ENCODE measurements at regions not wholly inside any gene's neighbourhood (a gene's known extent, or its start where the extent isn't known, plus 50 kb on each side); places are given as distances from the start of the nearest gene placed in this dataset.

DNA sequence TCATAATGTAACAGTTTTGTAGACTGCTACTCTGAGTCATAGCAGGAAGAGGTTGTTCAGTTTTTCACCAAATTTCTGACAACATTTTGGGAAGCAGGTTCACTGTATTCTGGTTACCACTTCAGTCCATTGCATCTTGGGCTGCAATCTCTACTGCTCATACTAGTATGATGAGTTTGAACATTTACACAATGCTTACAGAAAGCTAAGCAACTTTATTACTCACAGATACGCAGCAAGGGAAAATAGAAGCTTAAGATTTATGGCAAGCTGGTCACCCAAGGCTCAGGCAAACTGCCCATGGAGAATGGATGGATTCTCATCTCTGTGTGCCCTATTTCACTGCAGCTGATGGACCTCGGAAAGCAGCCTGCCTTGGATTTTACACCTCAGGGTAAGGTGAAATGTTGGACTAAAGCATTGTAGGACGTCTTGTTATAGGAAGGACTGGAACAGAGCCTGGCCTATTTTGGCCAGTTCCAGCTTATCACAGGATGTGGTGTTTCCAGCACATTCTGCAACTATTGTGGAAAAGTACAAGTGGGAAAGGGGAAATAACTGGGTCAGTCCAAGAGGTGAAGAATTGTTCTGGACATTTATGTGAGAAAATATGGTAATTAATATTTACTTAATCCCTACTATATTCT, 887.1 kb upstream of the AGA start:
- no peak for DNase-seq (ENCODE audit: low read depth)
- no peak overlapping the region for H3K4me3 ChIP-seq (ENCODE audit: low read depth, low read length)
- TF ChIP-seq CTCF (IDR thresholded peaks at IDR 0.05; ENCODE audit: insufficient read depth, low read depth, low read length): no peak

- no peak for TF ChIP-seq CTCF (IDR thresholded peaks at IDR 0.05; ENCODE audit: insufficient read depth, low read depth, low read length)
- no peak for DNase-seq (ENCODE audit: low read depth)
- H3K4me3 ChIP-seq (ENCODE audit: low read depth, low read length): no peak overlapping the region
Measured at GRCh38 chr4:178333355-178333754, 891.1 kb upstream of the AGA start.

DNA sequence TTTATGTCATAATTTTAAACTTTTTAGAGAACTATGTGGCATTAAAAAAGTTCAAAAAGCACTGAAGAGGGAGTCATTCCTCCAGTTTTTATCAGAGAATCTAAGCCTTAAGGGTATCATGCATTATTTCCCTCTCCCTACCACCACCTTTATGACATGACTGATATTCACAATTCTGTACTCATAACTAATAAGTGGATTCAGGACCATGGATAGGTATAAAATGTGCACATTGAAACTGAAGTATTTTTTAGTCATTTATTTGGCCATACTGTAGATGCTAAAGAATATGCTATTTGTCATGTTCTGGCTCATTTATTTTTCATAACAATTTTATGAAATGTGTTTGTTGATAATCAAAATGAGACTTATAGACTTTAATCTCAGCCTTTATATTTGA, 897.5 kb upstream of the AGA start:
- TF ChIP-seq CTCF (IDR thresholded peaks at IDR 0.05; ENCODE audit: insufficient read depth, low read depth, low read length): no peak
- no peak for DNase-seq (ENCODE audit: low read depth)
- no peak overlapping the region for H3K4me3 ChIP-seq (ENCODE audit: low read depth, low read length)

DNA sequence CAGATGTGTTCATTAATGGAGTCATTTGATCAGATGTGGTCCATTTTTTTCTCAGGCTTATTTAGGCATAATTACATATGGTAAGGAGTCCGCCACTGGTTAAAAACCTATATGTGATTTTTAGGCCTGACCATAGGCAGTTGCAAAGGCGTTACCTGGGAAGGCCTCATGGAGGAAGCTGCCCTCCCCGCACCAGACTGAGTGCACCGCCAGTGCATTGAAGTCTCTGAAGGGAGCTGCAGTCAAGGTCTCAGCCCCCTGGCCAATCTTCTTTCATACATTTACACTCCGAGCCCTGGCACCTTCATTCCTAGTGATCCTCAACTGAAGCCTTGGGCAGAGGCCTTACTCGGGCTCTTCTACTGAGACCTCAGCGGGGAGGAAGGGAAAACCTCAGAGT, 898.2 kb upstream of the AGA start:
- TF ChIP-seq CTCF (IDR thresholded peaks at IDR 0.05; ENCODE audit: insufficient read depth, low read depth, low read length): no peak
- DNase-seq (ENCODE audit: low read depth): no peak
- no peak overlapping the region for H3K4me3 ChIP-seq (ENCODE audit: low read depth, low read length)

DNA sequence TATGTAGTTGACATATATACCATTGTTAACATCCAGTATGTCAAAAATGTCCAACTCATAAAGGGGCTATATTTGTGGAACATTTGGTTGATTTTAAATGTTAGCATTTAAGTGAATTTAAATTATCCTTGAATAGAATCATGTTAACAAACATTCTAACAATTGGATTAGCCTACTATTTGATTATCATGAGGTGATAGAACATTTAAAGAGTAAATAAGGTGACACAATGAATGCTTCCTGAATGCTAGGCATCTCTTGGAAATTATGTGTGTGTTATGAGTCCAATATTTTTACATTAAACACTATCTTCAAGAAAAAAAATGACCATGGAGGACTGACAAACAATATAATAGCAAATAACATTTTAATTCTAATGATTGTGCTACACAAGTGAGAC, 901.9 kb upstream of the AGA start:
- no peak for DNase-seq (ENCODE audit: low read depth)
- H3K4me3 ChIP-seq (ENCODE audit: low read depth, low read length): no peak overlapping the region
- no peak for TF ChIP-seq CTCF (IDR thresholded peaks at IDR 0.05; ENCODE audit: insufficient read depth, low read depth, low read length)

DNA sequence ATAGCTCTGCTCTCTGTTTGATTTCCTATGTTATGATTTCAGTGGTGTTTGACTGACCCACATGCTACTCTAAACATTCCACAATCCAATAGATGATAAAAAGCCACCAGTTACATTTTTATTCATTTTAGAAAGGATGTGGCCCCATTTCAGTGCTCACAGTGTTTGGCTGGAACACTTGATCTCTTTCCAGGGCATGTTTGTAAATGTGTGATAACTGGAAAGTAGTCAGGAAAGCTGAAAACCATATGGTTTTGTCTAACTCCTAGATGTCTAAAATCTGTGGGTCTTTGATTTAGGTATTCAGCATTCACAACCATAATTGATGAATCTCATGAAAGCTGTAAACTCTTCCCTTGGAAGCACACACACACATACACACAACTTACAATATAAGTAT, 904.9 kb upstream of the AGA start:
- no peak overlapping the region for H3K4me3 ChIP-seq (ENCODE audit: low read depth, low read length)
- no peak for DNase-seq (ENCODE audit: low read depth)
- TF ChIP-seq CTCF (IDR thresholded peaks at IDR 0.05; ENCODE audit: insufficient read depth, low read depth, low read length): no peak

DNA sequence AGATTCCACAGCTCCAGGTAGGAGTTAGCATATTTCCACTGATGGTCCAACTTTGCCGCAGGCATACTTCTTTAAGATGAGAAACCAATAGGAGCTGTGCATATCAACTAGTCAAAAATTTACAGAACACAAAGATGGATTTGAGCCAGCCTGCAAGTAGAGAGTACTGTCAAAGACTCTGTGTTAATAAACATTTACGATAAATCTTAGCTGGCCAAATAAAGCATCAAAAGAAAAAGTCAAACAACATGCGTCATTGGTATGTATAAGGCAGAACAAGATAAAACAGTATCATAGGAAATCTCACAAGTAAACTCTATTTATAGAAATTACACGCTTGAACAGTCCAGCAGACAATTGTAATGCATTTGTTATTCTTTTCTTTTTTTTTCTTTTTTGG, 907.4 kb upstream of the AGA start:
- H3K4me3 ChIP-seq (ENCODE audit: low read depth, low read length): no peak overlapping the region
- TF ChIP-seq CTCF (IDR thresholded peaks at IDR 0.05; ENCODE audit: insufficient read depth, low read depth, low read length): no peak
- DNase-seq (ENCODE audit: low read depth): no peak
